ENCODE measurements at regions not wholly inside any gene's neighbourhood (a gene's known extent, or its start where the extent isn't known, plus 50 kb on each side); places are given as distances from the start of the nearest gene placed in this dataset.

GRCh38 chr7:26054386-26054785 is 97.6 kb upstream of the NFE2L3 start:
- Histone ChIP-seq H3K27ac (ENCODE audit: low read length in 2 of 2) (no peak overlapping the region), H3K9ac (ENCODE audit: low read length) (no peak overlapping the region), H3K9me3 (ENCODE audit: control extremely low read depth in 1 of 3, control insufficient read depth in 2 of 3, insufficient read depth in 1 of 3, low read length in 2 of 3) (peaks cover 0 to 11% (median 7%) of the 10 kb centered on the region in 3 donors), H3K79me2 (ENCODE audit: control insufficient read depth, insufficient read depth, low read length) (no peaks in the 10 kb centered on the region), H4K20me1 (ENCODE audit: control insufficient read depth, insufficient read depth, low read length, poor library complexity, severe bottlenecking) (no peaks in the 10 kb centered on the region), H3K4me3 (ENCODE audit: control extremely low read depth in 1 of 5, extremely low read depth in 1 of 5, insufficient read depth in 1 of 5, low read depth in 2 of 5, low read length in 4 of 5) (no peak overlapping the region), H3K4me2 (replicated peaks; ENCODE audit: low read depth, low read length, poor library complexity, severe bottlenecking) (no peak overlapping the region), H2AFZ (ENCODE audit: insufficient read depth, low read depth, low read length, poor library complexity, severe bottlenecking) (no peak overlapping the region), H3K36me3 (replicated peaks in 1 of 2; ENCODE audit: control extremely low read depth in 1 of 2, control insufficient read depth in 1 of 2, extremely low read depth in 1 of 2, insufficient read depth in 2 of 2, low read length in 1 of 2) (no peaks in the 10 kb centered on the region), H3K4me1 (ENCODE audit: control insufficient read depth in 2 of 2, insufficient read depth in 2 of 2, low read length in 2 of 2) (no peaks in the 10 kb centered on the region), H3K27me3 (replicated peaks in 1 of 4; ENCODE audit: control extremely low read depth in 1 of 4, control insufficient read depth in 3 of 4, insufficient read depth in 4 of 4, low read length in 3 of 4) (peaks cover 0 to 34% (median 22%) of the 10 kb centered on the region in 4 experiments)
- CTCF ChIA-PET: interaction anchor here (0.7 to 1.3 kb wide), 2 partner anchors 162 to 643 kb away, joined by 3 to 4 read pairs; no protein-coding TSS in a partner anchor
- POLR2A ChIA-PET: no interaction called here
- DNase-seq (no peak), ATAC-seq (ENCODE audit: low read depth) (no peak)
- WGBS (ENCODE audit: insufficient coverage): no CpG with 5 or more reads among the region's 3 CpGs
- TF ChIP-seq EZH2 (IDR thresholded peaks at IDR 0.05; ENCODE audit: borderline replicate concordance, insufficient read depth, low read depth, low read length, poor library complexity, severe bottlenecking): no peak
- TF ChIP-seq CTCF (IDR thresholded peaks at IDR 0.05): no peak
- Mint-ChIP-seq H3K4me3 (no peak overlapping the region), H3K4me1 (no peaks in the 10 kb centered on the region), H3K27me3 (peaks cover 58% of the 10 kb centered on the region), H3K9me3 (ENCODE audit: insufficient read depth) (peaks cover 2% of the 10 kb centered on the region), H3K27ac (no peak overlapping the region)
- intact Hi-C loops (cut with micrococcal nuclease): no loop called here

DNA sequence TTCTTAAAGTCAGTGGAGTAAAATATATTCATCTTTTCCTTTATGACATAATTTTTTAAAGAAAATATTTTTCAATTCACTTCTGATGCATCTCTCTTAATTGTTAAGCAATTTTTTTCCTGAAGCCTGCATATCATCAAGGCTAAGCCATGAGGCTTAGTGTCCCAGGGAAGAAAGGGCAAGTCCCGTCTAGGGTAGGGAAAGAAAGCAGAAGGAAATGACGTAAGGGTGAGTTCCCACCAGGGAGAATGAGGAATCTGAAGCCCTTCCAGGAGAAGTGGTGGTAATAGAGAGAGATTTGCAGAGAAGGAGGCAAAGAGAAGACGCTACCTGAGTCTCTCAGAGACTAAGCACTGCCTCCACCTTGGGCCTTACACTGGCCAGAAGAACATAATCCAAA is 96.8 kb upstream of the NFE2L3 start:
- H3K79me2 ChIP-seq (ENCODE audit: control insufficient read depth, insufficient read depth, low read length): no peaks in the 10 kb centered on the region
- no peaks in the 10 kb centered on the region for H3K36me3 ChIP-seq (replicated peaks in 1 of 2; ENCODE audit: control extremely low read depth in 1 of 2, control insufficient read depth in 1 of 2, extremely low read depth in 1 of 2, insufficient read depth in 2 of 2, low read length in 1 of 2)
- 72% methylated on average over 3 of the region's 3 CpGs for WGBS (ENCODE audit: insufficient coverage)
- no peak overlapping the region for H3K27ac ChIP-seq (ENCODE audit: low read length in 2 of 2)
- H3K4me2 ChIP-seq (replicated peaks; ENCODE audit: low read depth, low read length, poor library complexity, severe bottlenecking): no peak overlapping the region
- Mint-ChIP-seq H3K27me3 (peaks cover 62% of the 10 kb centered on the region), H3K4me3 (no peak overlapping the region), H3K4me1 (no peaks in the 10 kb centered on the region), H3K9me3 (ENCODE audit: insufficient read depth) (peaks cover 2% of the 10 kb centered on the region), H3K27ac (no peak overlapping the region)
- DNase-seq: no peak
- ChIA-PET POLR2A (no interaction called here), CTCF (interaction anchor here (1.5 to 6.3 kb wide), 2 partner anchors 24 to 160 kb away, joined by 4 to 89 read pairs; no protein-coding TSS in a partner anchor)
- no peak for ATAC-seq (ENCODE audit: low read depth)
- no peaks in the 10 kb centered on the region for H4K20me1 ChIP-seq (ENCODE audit: control insufficient read depth, insufficient read depth, low read length, poor library complexity, severe bottlenecking)
- peaks cover 0 to 11% (median 7%) of the 10 kb centered on the region in 3 donors for H3K9me3 ChIP-seq (ENCODE audit: control extremely low read depth in 1 of 3, control insufficient read depth in 2 of 3, insufficient read depth in 1 of 3, low read length in 2 of 3)
- TF ChIP-seq CTCF (IDR thresholded peaks at IDR 0.05) (no peak), EZH2 (IDR thresholded peaks at IDR 0.05; ENCODE audit: borderline replicate concordance, insufficient read depth, low read depth, low read length, poor library complexity, severe bottlenecking) (no peak)
- intact Hi-C loops (cut with micrococcal nuclease): no loop called here
- no peak overlapping the region for H3K4me3 ChIP-seq (ENCODE audit: control extremely low read depth in 1 of 5, extremely low read depth in 1 of 5, insufficient read depth in 1 of 5, low read depth in 2 of 5, low read length in 4 of 5)
- no peak overlapping the region for H3K9ac ChIP-seq (ENCODE audit: low read length)
- H2AFZ ChIP-seq (ENCODE audit: insufficient read depth, low read depth, low read length, poor library complexity, severe bottlenecking): no peak overlapping the region
- H3K27me3 ChIP-seq (replicated peaks in 1 of 4; ENCODE audit: control extremely low read depth in 1 of 4, control insufficient read depth in 3 of 4, insufficient read depth in 4 of 4, low read length in 3 of 4): peaks cover 0 to 40% (median 22%) of the 10 kb centered on the region in 4 experiments
- H3K4me1 ChIP-seq (ENCODE audit: control insufficient read depth in 2 of 2, insufficient read depth in 2 of 2, low read length in 2 of 2): no peaks in the 10 kb centered on the region
